ENCODE measurements at regions not wholly inside any gene's neighbourhood (a gene's known extent, or its start where the extent isn't known, plus 50 kb on each side); places are given as distances from the start of the nearest gene placed in this dataset.

DNA sequence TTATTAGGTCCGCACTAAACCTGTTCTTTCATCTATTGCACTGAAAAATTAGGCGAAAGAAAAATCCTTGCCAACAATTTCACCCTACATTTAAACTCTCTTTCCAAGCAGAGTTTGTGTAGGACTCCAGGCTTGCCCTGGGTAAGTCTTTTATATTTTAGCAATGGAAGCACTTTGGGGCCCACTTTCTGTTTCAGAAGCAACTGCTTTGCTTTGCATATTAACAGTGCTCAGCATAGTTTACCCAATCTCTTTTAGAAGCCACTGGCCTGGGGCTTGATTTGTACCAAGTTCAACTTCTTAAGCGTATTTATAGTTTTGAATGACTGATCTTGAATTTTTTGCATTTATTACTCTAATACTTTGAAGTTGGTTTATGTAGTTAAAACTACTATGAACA, 78.8 kb upstream of the MDFIC start:
- TF ChIP-seq, protein P1, sequence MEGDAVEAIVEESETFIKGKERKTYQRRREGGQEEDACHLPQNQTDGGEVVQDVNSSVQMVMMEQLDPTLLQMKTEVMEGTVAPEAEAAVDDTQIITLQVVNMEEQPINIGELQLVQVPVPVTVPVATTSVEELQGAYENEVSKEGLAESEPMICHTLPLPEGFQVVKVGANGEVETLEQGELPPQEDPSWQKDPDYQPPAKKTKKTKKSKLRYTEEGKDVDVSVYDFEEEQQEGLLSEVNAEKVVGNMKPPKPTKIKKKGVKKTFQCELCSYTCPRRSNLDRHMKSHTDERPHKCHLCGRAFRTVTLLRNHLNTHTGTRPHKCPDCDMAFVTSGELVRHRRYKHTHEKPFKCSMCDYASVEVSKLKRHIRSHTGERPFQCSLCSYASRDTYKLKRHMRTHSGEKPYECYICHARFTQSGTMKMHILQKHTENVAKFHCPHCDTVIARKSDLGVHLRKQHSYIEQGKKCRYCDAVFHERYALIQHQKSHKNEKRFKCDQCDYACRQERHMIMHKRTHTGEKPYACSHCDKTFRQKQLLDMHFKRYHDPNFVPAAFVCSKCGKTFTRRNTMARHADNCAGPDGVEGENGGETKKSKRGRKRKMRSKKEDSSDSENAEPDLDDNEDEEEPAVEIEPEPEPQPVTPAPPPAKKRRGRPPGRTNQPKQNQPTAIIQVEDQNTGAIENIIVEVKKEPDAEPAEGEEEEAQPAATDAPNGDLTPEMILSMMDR (conservative IDR thresholded peaks at IDR 0.05; ENCODE audit: low read depth, low read length) = no peak
- no peak for TF ChIP-seq EZH2 (IDR thresholded peaks at IDR 0.05; ENCODE audit: borderline replicate concordance, low read depth, low read length, poor library complexity, severe bottlenecking)
- Histone ChIP-seq H3K4me3 (ENCODE audit: low read depth, low read length, poor library complexity, severe bottlenecking) (no peak overlapping the region), H3K9me3 (ENCODE audit: low read depth, low read length, poor library complexity, severe bottlenecking) (no peaks in the 10 kb centered on the region), H3K4me1 (ENCODE audit: insufficient read depth, low read length, poor library complexity, severe bottlenecking) (no peaks in the 10 kb centered on the region), H3K27me3 (replicated peaks; ENCODE audit: insufficient read depth, low read depth, low read length, poor library complexity) (no peaks in the 10 kb centered on the region), H3K27ac (ENCODE audit: low read depth, low read length, poor library complexity, severe bottlenecking) (no peak overlapping the region), H3K36me3 (ENCODE audit: insufficient read depth, low read length, poor library complexity, severe bottlenecking) (no peaks in the 10 kb centered on the region)
- ChIA-PET POLR2A (ENCODE audit: low non-redundant PET) (no interaction called here), CTCF (no interaction called here)
- no peak for DNase-seq (ENCODE audit: low spot score)
- intact Hi-C loops (cut with micrococcal nuclease; ENCODE audit: unreplicated experiment) = no loop called here
- no TSS peak for BruUV-seq (replicated peaks)

DNA sequence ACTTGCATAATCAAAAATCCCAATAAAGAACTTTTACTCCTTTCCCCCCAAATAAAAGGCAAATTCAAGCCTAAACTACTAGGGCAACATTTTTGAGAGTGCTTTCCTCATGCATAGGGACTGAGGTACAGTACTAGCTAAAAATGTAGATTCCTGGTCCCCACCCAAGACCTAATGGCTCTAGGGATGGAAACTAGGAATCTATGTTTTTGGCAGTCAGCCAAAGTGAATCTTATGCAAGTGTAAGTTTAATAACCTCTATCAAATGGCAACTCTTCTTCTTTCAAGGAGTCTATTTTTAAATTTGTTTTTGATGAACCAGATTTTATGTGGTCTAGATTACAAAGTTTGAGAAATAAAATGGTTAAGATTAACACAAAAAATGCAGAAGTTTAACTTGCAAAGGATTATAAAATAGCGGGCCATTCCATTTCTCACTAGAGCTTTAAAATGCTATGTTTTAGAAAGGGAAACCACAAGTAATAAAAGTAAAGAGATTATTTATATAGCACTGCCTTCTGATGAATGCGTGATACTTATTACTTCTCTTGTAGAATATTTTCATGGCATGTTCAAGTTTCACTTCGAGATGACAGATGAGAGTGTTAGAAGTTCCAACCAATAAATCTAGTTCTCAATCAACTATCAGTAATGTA, 70.4 kb upstream of the MDFIC start:
- Histone ChIP-seq H3K4me3 (ENCODE audit: low read depth, low read length, poor library complexity, severe bottlenecking) (no peak overlapping the region), H3K27me3 (replicated peaks; ENCODE audit: insufficient read depth, low read depth, low read length, poor library complexity) (no peaks in the 10 kb centered on the region), H3K4me1 (ENCODE audit: insufficient read depth, low read length, poor library complexity, severe bottlenecking) (peaks cover 18% of the 10 kb centered on the region), H3K36me3 (ENCODE audit: insufficient read depth, low read length, poor library complexity, severe bottlenecking) (no peaks in the 10 kb centered on the region), H3K27ac (ENCODE audit: low read depth, low read length, poor library complexity, severe bottlenecking) (no peak overlapping the region), H3K9me3 (ENCODE audit: low read depth, low read length, poor library complexity, severe bottlenecking) (no peaks in the 10 kb centered on the region)
- CTCF ChIA-PET = no interaction called here
- no TSS peak for BruUV-seq (replicated peaks)
- POLR2A ChIA-PET (ENCODE audit: low non-redundant PET) = no interaction called here
- peak; percentile 53 for DNase-seq (ENCODE audit: low spot score)
- no peak for TF ChIP-seq EZH2 (IDR thresholded peaks at IDR 0.05; ENCODE audit: borderline replicate concordance, low read depth, low read length, poor library complexity, severe bottlenecking)
- TF ChIP-seq, protein P1 (conservative IDR thresholded peaks at IDR 0.05; ENCODE audit: low read depth, low read length) = no peak
- intact Hi-C loops (cut with micrococcal nuclease; ENCODE audit: unreplicated experiment) = no loop called here

DNA sequence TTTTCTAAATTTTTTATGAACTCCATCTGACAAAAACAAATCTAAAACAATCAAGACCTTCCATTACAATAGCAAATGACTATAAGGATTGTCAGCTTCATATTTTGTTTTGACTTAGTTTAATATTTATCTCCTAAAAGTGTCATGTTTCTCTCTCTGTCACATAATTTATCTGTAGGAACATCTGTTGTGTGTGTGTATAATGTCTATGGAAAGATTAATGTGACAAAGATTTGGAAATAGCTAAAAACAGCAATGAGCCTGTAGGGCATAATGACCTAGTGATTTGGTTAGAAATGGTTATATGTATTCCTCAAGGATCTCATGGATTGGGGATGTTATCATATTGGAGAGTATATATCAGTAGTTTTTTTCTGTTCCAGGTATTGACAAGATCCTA, 69.6 kb upstream of the MDFIC start:
- Histone ChIP-seq H3K27ac (ENCODE audit: low read depth, low read length, poor library complexity, severe bottlenecking) (no peak overlapping the region), H3K4me3 (ENCODE audit: low read depth, low read length, poor library complexity, severe bottlenecking) (no peak overlapping the region), H3K27me3 (replicated peaks; ENCODE audit: insufficient read depth, low read depth, low read length, poor library complexity) (no peaks in the 10 kb centered on the region), H3K9me3 (ENCODE audit: low read depth, low read length, poor library complexity, severe bottlenecking) (no peaks in the 10 kb centered on the region), H3K4me1 (ENCODE audit: insufficient read depth, low read length, poor library complexity, severe bottlenecking) (peaks cover 18% of the 10 kb centered on the region), H3K36me3 (ENCODE audit: insufficient read depth, low read length, poor library complexity, severe bottlenecking) (no peaks in the 10 kb centered on the region)
- no TSS peak for BruUV-seq (replicated peaks)
- intact Hi-C loops (cut with micrococcal nuclease; ENCODE audit: unreplicated experiment) = no loop called here
- no peak for DNase-seq (ENCODE audit: low spot score)
- POLR2A ChIA-PET (ENCODE audit: low non-redundant PET) = no interaction called here
- CTCF ChIA-PET = no interaction called here
- TF ChIP-seq, protein P1 (conservative IDR thresholded peaks at IDR 0.05; ENCODE audit: low read depth, low read length) = no peak
- no peak for TF ChIP-seq EZH2 (IDR thresholded peaks at IDR 0.05; ENCODE audit: borderline replicate concordance, low read depth, low read length, poor library complexity, severe bottlenecking)

Data from A673 (cell line).